Nephron progenitor cell (in vitro differentiated cells): ENCODE measurements at regions not wholly inside any gene's neighbourhood (a gene's known extent, or its start where the extent isn't known, plus 50 kb on each side); places are given as distances from the start of the nearest gene placed in this dataset.

Experiments used
- DNase-seq: peaks from one replicate; pipeline ENCODE4 v3.0.0; 2021
- H3K27ac Mint-ChIP-seq: 2 replicates; pipeline ENCODE4 v1.8.0; 2021; ENCODE audit warnings: mild to moderate bottlenecking, moderate library complexity, mixed read lengths
- H3K27me3 Mint-ChIP-seq: 2 replicates; pipeline ENCODE4 v1.8.0; 2021; ENCODE audit warnings: mild to moderate bottlenecking, low read depth, mixed read lengths; ENCODE audit not compliant: poor library complexity
- H3K36me3 Mint-ChIP-seq: 2 replicates; pipeline ENCODE4 v1.8.0; 2021; ENCODE audit warnings: low read depth, mixed read lengths
- H3K4me1 Mint-ChIP-seq: 2 replicates; pipeline ENCODE4 v1.8.0; 2021; ENCODE audit warnings: mixed read lengths
- H3K4me3 Mint-ChIP-seq: 2 replicates; pipeline ENCODE4 v1.8.0; 2021; ENCODE audit warnings: mild to moderate bottlenecking, moderate library complexity, mixed read lengths
- H3K9me3 Mint-ChIP-seq: 2 replicates; pipeline ENCODE4 v1.8.0; 2021; ENCODE audit warnings: mild to moderate bottlenecking, moderate library complexity, mixed read lengths
- CTCF ChIP-seq: fragments of 200-600 bp; sonication (generic); IDR thresholded peaks from 2 replicates; pipeline ENCODE4 v1.5.0; 2021; ENCODE audit warnings: antibody characterized with exemption

- no peak for DNase-seq
- Mint-ChIP-seq H3K9me3 (peaks cover 9% of the 10 kb centered on the region), H3K27ac (no peak overlapping the region), H3K36me3 (no peaks in the 10 kb centered on the region), H3K4me1 (peaks cover 18% of the 10 kb centered on the region), H3K4me3 (no peak overlapping the region), H3K27me3 (no peaks in the 10 kb centered on the region)
- no peak for TF ChIP-seq CTCF
Observed at GRCh38 chr9:88726803-88727202, 191.8 kb downstream of the NXNL2 start.

- Mint-ChIP-seq H3K36me3 (no peaks in the 10 kb centered on the region), H3K4me3 (no peak overlapping the region), H3K27me3 (no peaks in the 10 kb centered on the region), H3K27ac (no peak overlapping the region), H3K9me3 (peaks cover 9% of the 10 kb centered on the region), H3K4me1 (peaks cover 38% of the 10 kb centered on the region)
- no peak for TF ChIP-seq CTCF
- DNase-seq: no peak
Observed at GRCh38 chr9:88730780-88731179, 195.8 kb downstream of the NXNL2 start.

DNA sequence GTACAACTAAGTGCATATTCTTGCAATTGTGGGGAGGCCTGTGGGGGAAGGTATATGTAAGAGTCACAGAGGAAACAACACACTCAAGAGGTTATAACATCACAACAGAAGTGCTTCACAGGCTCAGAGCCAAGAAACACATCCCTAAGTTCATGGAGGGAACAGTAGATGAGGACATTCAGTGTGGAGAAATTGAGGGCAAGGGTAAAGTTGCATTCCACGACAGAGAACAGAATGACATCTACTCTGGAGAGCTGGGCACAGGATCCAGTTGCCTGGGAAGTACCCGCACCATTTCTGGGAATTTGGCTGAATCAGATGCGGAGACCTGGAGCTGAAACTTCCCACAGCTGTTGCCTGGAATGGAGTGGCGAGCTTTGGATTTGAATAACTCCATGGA is 197.2 kb downstream of the NXNL2 start:
- H3K36me3 Mint-ChIP-seq: no peaks in the 10 kb centered on the region
- DNase-seq: no peak
- no peak overlapping the region for H3K4me3 Mint-ChIP-seq
- H3K27me3 Mint-ChIP-seq: no peaks in the 10 kb centered on the region
- no peak overlapping the region for H3K27ac Mint-ChIP-seq
- TF ChIP-seq CTCF: no peak
- H3K9me3 Mint-ChIP-seq: peaks cover 9% of the 10 kb centered on the region
- H3K4me1 Mint-ChIP-seq: peaks cover 38% of the 10 kb centered on the region

- no peak for TF ChIP-seq CTCF
- Mint-ChIP-seq H3K9me3 (peaks cover 9% of the 10 kb centered on the region), H3K27ac (peak overlapping the region; percentile 49), H3K27me3 (no peaks in the 10 kb centered on the region), H3K4me1 (peaks cover 41% of the 10 kb centered on the region), H3K36me3 (no peaks in the 10 kb centered on the region), H3K4me3 (no peak overlapping the region)
- DNase-seq: no peak
Observed at GRCh38 chr9:88733651-88734421, 198.9 kb downstream of the NXNL2 start.

GRCh38 chr9:88734527-88734926 is 199.5 kb downstream of the NXNL2 start:
- Mint-ChIP-seq H3K36me3 (no peaks in the 10 kb centered on the region), H3K27ac (no peak overlapping the region), H3K9me3 (peaks cover 9% of the 10 kb centered on the region), H3K27me3 (no peaks in the 10 kb centered on the region), H3K4me3 (no peak overlapping the region), H3K4me1 (peaks cover 37% of the 10 kb centered on the region)
- DNase-seq: no peak
- no peak for TF ChIP-seq CTCF

DNA sequence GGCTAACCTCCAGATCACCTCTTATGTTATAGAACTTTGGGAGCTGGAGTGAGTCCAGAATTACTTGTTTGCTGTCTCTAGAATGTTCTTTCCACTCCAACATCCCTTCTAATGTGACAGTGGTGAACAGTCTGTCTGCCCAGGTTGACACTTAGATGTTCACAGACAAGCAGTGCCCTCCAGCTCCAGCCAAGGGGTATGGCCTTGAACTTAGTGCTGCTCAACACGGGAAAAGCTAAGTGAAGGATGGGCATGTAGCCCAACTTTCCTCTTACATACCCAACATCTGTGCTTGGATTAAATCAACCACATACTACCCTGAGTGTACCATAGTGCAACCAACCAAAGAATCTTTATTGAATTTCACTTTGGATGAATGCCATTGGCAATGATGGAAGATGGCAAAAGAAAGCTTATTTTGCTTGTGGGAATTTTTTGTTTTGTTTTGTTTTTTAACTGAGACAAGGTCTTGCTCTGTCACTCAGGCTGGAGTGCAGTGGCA is 201.2 kb downstream of the NXNL2 start:
- peaks cover 10% of the 10 kb centered on the region for H3K9me3 Mint-ChIP-seq
- TF ChIP-seq CTCF: no peak
- H3K36me3 Mint-ChIP-seq: no peaks in the 10 kb centered on the region
- H3K27ac Mint-ChIP-seq: no peak overlapping the region
- no peak overlapping the region for H3K4me3 Mint-ChIP-seq
- peaks cover 37% of the 10 kb centered on the region for H3K4me1 Mint-ChIP-seq
- DNase-seq: no peak
- H3K27me3 Mint-ChIP-seq: no peaks in the 10 kb centered on the region
